ENCODE measurements at regions not wholly inside any gene's neighbourhood (a gene's known extent, or its start where the extent isn't known, plus 50 kb on each side); places are given as distances from the start of the nearest gene placed in this dataset.

- no peak for TF ChIP-seq CTCF (IDR thresholded peaks at IDR 0.05 in 4 of 5, conservative IDR thresholded peaks at IDR 0.05 in 1 of 5)
- no peak for TF ChIP-seq POLR2A (IDR thresholded peaks at IDR 0.05)
- Histone ChIP-seq H3K27me3 (no peaks in the 10 kb centered on the region), H3K4me1 (no peaks in the 10 kb centered on the region), H3K9me3 (no peaks in the 10 kb centered on the region), H3K27ac (no peak overlapping the region), H3K4me3 (no peak overlapping the region), H3K36me3 (no peaks in the 10 kb centered on the region)
- ATAC-seq = no peak
- in situ Hi-C loops (cut with MboI; ENCODE audit: low sequenced_read_pairs in 4 of 4) = no loop called here
- intact Hi-C loops (cut with DNase I; ENCODE audit: low total_unique reads) = no loop called here
- DNase-seq = no peak
Measured at GRCh38 chr4:85018983-85019382, 52.5 kb upstream of the WDFY3 start.

GRCh38 chr4:85019411-85019810, 52.9 kb upstream of the WDFY3 start:
- DNase-seq (no peak), ATAC-seq (no peak)
- H3K4me3 ChIP-seq = no peak overlapping the region
- TF ChIP-seq CTCF (IDR thresholded peaks at IDR 0.05 in 4 of 5, conservative IDR thresholded peaks at IDR 0.05 in 1 of 5) (no peak), POLR2A (IDR thresholded peaks at IDR 0.05) (no peak)
- in situ Hi-C loops (cut with MboI; ENCODE audit: low sequenced_read_pairs in 4 of 4) = no loop called here
- no peaks in the 10 kb centered on the region for H3K4me1 ChIP-seq
- no peaks in the 10 kb centered on the region for H3K27me3 ChIP-seq
- intact Hi-C loops (cut with DNase I; ENCODE audit: low total_unique reads) = no loop called here
- H3K27ac ChIP-seq = no peak overlapping the region
- no peaks in the 10 kb centered on the region for H3K9me3 ChIP-seq
- H3K36me3 ChIP-seq = no peaks in the 10 kb centered on the region

GRCh38 chr4:85024671-85025070, 58.2 kb upstream of the WDFY3 start:
- no peak overlapping the region for H3K27ac ChIP-seq
- no peak overlapping the region for H3K4me3 ChIP-seq
- in situ Hi-C loops (cut with MboI; ENCODE audit: low sequenced_read_pairs in 4 of 4) (no loop called here), intact Hi-C loops (cut with DNase I; ENCODE audit: low total_unique reads) (no loop called here)
- DNase-seq (no peak), ATAC-seq (no peak)
- no peaks in the 10 kb centered on the region for H3K27me3 ChIP-seq
- no peaks in the 10 kb centered on the region for H3K36me3 ChIP-seq
- no peaks in the 10 kb centered on the region for H3K9me3 ChIP-seq
- H3K4me1 ChIP-seq = no peaks in the 10 kb centered on the region
- TF ChIP-seq CTCF (IDR thresholded peaks at IDR 0.05 in 4 of 5, conservative IDR thresholded peaks at IDR 0.05 in 1 of 5) = no peak
- TF ChIP-seq POLR2A (IDR thresholded peaks at IDR 0.05) = no peak

- no peaks in the 10 kb centered on the region for H3K27me3 ChIP-seq
- ATAC-seq (no peak), DNase-seq (no peak)
- no peaks in the 10 kb centered on the region for H3K9me3 ChIP-seq
- in situ Hi-C loops (cut with MboI; ENCODE audit: low sequenced_read_pairs in 4 of 4) = no loop called here
- no peak overlapping the region for H3K4me3 ChIP-seq
- intact Hi-C loops (cut with DNase I; ENCODE audit: low total_unique reads) = no loop called here
- no peak overlapping the region for H3K27ac ChIP-seq
- H3K4me1 ChIP-seq = no peaks in the 10 kb centered on the region
- TF ChIP-seq CTCF (IDR thresholded peaks at IDR 0.05 in 4 of 5, conservative IDR thresholded peaks at IDR 0.05 in 1 of 5) = no peak
- TF ChIP-seq POLR2A (IDR thresholded peaks at IDR 0.05) = no peak
- no peaks in the 10 kb centered on the region for H3K36me3 ChIP-seq
Measured at GRCh38 chr4:85028910-85029309, 62.4 kb upstream of the WDFY3 start.

GRCh38 chr4:85029453-85029852, 63.0 kb upstream of the WDFY3 start:
- Histone ChIP-seq H3K4me3 (no peak overlapping the region), H3K9me3 (no peaks in the 10 kb centered on the region), H3K4me1 (no peaks in the 10 kb centered on the region), H3K27ac (no peak overlapping the region), H3K36me3 (no peaks in the 10 kb centered on the region), H3K27me3 (no peaks in the 10 kb centered on the region)
- DNase-seq (no peak), ATAC-seq (no peak)
- in situ Hi-C loops (cut with MboI; ENCODE audit: low sequenced_read_pairs in 4 of 4) (no loop called here), intact Hi-C loops (cut with DNase I; ENCODE audit: low total_unique reads) (no loop called here)
- no peak for TF ChIP-seq CTCF (IDR thresholded peaks at IDR 0.05 in 4 of 5, conservative IDR thresholded peaks at IDR 0.05 in 1 of 5)
- TF ChIP-seq POLR2A (IDR thresholded peaks at IDR 0.05) = no peak
